Gastrocnemius medialis (tissue), 4 donors: ENCODE measurements at regions not wholly inside any gene's neighbourhood (a gene's known extent, or its start where the extent isn't known, plus 50 kb on each side); places are given as distances from the start of the nearest gene placed in this dataset.

Source experiments
- POLR2A ChIP-seq, 2 donors: fragments of 450-650 bp; IDR thresholded peaks; one replicate each; pipeline ENCODE4 v1.6.1; 2017; ENCODE audit warnings: antibody characterized with exemption in 2 of 2, mild to moderate bottlenecking in 2 of 2, moderate library complexity in 2 of 2
- TF ChIP-seq, protein P1 (sequence below), 5 experiments: fragments of 450-650 bp in 3 of 5; fragments of 200-600 bp in 2 of 5; sonication (generic) in 2 of 5; IDR thresholded peaks in 4 of 5; conservative IDR thresholded peaks in 1 of 5; 1 replicate in 4 of 5; 2 replicates in 1 of 5; pipeline ENCODE4 v1.5.1; 2016 to 2019; ENCODE audit warnings: antibody characterized with exemption in 5 of 5, mild to moderate bottlenecking in 3 of 5, moderate library complexity in 3 of 5

DNA sequence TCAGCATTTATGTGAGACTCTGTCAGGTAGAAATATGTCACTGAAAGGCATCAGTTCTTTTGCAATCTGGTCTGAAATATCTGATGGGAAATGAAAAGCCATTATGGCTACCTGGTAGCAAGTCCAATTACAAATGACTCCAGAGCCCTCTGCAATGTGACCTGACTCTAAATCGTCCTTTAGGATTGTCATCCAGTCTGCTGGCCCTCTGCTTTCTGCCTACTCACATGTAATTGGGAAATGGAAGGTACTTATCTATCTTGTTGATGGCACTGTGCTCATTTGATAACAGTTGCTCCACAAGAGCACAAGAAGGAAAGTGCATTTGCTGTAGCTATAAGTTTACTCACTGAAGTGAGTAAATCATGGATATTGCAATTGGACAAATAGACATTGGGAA is 799.8 kb downstream of the RAPGEF2 start:
- TF ChIP-seq, protein P1, sequence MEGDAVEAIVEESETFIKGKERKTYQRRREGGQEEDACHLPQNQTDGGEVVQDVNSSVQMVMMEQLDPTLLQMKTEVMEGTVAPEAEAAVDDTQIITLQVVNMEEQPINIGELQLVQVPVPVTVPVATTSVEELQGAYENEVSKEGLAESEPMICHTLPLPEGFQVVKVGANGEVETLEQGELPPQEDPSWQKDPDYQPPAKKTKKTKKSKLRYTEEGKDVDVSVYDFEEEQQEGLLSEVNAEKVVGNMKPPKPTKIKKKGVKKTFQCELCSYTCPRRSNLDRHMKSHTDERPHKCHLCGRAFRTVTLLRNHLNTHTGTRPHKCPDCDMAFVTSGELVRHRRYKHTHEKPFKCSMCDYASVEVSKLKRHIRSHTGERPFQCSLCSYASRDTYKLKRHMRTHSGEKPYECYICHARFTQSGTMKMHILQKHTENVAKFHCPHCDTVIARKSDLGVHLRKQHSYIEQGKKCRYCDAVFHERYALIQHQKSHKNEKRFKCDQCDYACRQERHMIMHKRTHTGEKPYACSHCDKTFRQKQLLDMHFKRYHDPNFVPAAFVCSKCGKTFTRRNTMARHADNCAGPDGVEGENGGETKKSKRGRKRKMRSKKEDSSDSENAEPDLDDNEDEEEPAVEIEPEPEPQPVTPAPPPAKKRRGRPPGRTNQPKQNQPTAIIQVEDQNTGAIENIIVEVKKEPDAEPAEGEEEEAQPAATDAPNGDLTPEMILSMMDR (IDR thresholded peaks at IDR 0.05 in 4 of 5, conservative IDR thresholded peaks at IDR 0.05 in 1 of 5): no peak
- TF ChIP-seq POLR2A (IDR thresholded peaks at IDR 0.05): no peak
